ENCODE measurements at regions not wholly inside any gene's neighbourhood (a gene's known extent, or its start where the extent isn't known, plus 50 kb on each side); places are given as distances from the start of the nearest gene placed in this dataset.

- TF ChIP-seq TCF7 (IDR thresholded peaks at IDR 0.05; ENCODE audit: borderline replicate concordance), result no peak
- no peak for TF ChIP-seq RAD21 (IDR thresholded peaks at IDR 0.05; ENCODE audit: insufficient read depth, low read depth, low read length)
- no peak for TF ChIP-seq SREBF1 (IDR thresholded peaks at IDR 0.05; ENCODE audit: low read length)
- TF ChIP-seq POLR2AphosphoS5 (IDR thresholded peaks at IDR 0.05; ENCODE audit: low read length), result no peak
- TF ChIP-seq SPI1 (IDR thresholded peaks at IDR 0.05; ENCODE audit: borderline replicate concordance, insufficient read depth, low read depth, low read length), result no peak
- no peak for TF ChIP-seq REST (IDR thresholded peaks at IDR 0.05; ENCODE audit: low read depth, low read length)
- TF ChIP-seq SRF (IDR thresholded peaks at IDR 0.05; ENCODE audit: low read depth in 2 of 2, low read length in 2 of 2), result no peak
These were observed 52.9 kb upstream of the SNRPB2 start for GRCh38 chr20:16676891-16677290.
